ENCODE measurements at regions not wholly inside any gene's neighbourhood (a gene's known extent, or its start where the extent isn't known, plus 50 kb on each side); places are given as distances from the start of the nearest gene placed in this dataset.

DNA sequence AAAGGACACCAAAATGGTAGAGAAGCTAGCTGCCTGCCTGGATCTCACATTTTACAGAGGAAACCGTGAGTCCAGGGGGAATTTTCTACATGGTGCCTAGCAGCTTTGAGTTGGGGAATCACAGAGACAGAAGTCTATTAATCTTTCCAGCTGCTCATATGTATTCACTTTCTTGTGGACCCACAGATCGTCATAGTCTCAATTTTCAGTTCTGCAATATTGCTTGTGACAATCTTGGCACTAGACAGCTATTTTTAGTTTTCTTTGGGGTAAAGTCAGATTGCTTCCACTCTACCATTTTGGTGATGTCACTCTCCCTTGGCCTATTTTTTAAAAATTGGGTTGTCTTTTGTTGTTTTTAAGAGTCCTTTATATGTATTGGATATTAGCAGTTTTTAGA is 233.4 kb upstream of the STK26 start:
- FAIRE-seq: no peak
- H3K36me3 ChIP-seq (ENCODE audit: control insufficient read depth, insufficient read depth, low read length): no peaks in the 10 kb centered on the region
- no peaks in the 10 kb centered on the region for H3K27me3 ChIP-seq (ENCODE audit: control insufficient read depth, insufficient read depth, low read length)
- H3K4me3 ChIP-seq (ENCODE audit: low read depth, low read length): no peak overlapping the region
- DNase-seq (ENCODE audit: low read depth): no peak
- no peak for TF ChIP-seq CTCF (IDR thresholded peaks at IDR 0.05; ENCODE audit: insufficient read depth, low read length, severe bottlenecking)

DNA sequence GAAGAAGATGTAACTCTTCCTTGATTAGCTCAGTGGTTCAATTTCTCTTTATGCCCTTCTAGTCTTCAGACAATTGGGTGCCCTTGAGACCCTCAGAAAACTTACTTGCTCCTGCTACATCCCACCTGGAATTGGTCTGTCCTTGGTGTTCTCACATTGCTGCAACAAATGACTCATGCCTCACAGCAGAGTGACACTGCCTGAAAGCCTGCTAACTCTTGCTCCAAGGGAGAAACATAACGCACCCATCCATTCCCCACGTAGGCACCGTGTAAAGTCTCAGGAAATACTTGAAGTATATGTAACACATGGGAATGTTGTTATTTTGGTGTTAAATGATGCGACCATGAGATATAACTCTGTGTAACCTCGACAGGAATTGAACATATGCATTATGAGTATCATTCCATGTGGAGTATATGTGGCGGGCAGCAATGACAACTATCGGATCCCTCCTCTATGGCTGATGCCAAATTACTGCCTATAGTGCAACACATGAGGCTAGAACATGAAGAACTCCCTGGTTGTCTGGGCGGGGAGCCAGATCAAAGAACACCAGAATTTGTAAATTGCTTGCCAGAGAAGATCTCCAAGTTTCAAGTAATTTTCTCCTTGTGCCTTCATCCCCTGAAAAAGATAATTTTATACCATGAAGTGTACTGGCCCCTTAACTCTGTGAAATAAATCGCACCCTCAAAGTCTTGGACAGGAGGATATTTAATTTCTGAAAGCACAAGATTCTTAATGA is 231.3 kb upstream of the STK26 start:
- Histone ChIP-seq H3K27me3 (ENCODE audit: control insufficient read depth, insufficient read depth, low read length) (no peaks in the 10 kb centered on the region), H3K36me3 (ENCODE audit: control insufficient read depth, insufficient read depth, low read length) (no peaks in the 10 kb centered on the region), H3K4me3 (ENCODE audit: low read depth, low read length) (no peak overlapping the region)
- TF ChIP-seq CTCF (IDR thresholded peaks at IDR 0.05; ENCODE audit: insufficient read depth, low read length, severe bottlenecking): no peak
- DNase-seq (ENCODE audit: low read depth): no peak
- no peak for FAIRE-seq

DNA sequence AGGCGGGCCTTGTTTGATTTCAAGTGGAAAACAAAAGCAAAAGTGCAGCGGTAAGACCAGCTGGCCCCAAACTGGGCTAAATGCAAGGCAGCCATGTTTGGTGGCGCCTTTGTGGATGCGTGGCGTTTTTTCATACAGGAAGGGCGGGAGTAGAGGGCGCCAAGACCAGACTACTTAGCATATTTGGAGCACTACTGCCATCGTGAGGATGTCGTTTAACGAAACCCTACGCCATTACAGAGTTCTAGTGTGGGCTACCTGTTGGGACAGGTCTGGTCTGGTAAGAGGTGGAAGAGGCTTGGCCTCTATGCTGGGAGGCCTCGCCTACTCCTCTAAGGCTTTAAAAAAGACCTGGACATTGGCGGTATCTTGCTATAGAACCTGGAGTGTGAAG is 230.7 kb upstream of the STK26 start:
- peak; percentile 81 for FAIRE-seq
- no peak for TF ChIP-seq CTCF (IDR thresholded peaks at IDR 0.05; ENCODE audit: insufficient read depth, low read length, severe bottlenecking)
- H3K36me3 ChIP-seq (ENCODE audit: control insufficient read depth, insufficient read depth, low read length): no peaks in the 10 kb centered on the region
- H3K4me3 ChIP-seq (ENCODE audit: low read depth, low read length): no peak overlapping the region
- DNase-seq (ENCODE audit: low read depth): no peak
- H3K27me3 ChIP-seq (ENCODE audit: control insufficient read depth, insufficient read depth, low read length): no peaks in the 10 kb centered on the region

DNA sequence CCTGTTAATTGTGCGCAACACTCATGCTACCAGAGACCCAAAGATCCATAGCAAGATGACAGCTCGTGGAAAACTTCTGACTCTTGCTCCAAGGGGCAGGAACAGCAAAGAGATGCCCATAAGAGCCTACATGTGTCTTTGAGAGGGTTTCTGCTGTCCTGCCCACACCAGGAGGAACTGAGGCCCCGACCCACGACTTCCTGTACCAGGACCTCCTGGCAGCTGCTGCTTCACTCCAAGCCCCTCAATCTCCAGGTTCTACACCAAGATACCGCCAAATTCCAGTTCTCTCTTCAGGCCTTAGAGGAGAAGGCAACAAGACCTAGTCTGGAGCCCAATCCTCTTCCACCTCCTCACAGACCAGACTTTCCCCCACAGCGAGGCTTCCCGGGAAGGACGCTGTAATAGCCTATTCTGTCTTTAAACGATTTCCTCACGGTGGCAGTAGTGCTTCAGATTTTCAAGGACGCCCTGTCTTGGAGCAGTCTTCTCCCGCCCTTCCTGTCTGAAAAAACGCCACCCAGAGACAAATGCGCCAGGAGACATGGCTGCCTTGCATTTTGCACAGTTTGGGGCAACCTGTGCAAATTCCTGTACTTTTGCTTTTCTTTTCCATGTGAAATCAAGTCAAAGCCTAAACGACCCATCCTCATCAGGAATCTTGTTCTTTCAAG is 230.2 kb upstream of the STK26 start:
- FAIRE-seq (peak; percentile 72), DNase-seq (ENCODE audit: low read depth) (no peak)
- no peak overlapping the region for H3K4me3 ChIP-seq (ENCODE audit: low read depth, low read length)
- no peaks in the 10 kb centered on the region for H3K36me3 ChIP-seq (ENCODE audit: control insufficient read depth, insufficient read depth, low read length)
- no peaks in the 10 kb centered on the region for H3K27me3 ChIP-seq (ENCODE audit: control insufficient read depth, insufficient read depth, low read length)
- TF ChIP-seq CTCF (IDR thresholded peaks at IDR 0.05; ENCODE audit: insufficient read depth, low read length, severe bottlenecking): no peak

DNA sequence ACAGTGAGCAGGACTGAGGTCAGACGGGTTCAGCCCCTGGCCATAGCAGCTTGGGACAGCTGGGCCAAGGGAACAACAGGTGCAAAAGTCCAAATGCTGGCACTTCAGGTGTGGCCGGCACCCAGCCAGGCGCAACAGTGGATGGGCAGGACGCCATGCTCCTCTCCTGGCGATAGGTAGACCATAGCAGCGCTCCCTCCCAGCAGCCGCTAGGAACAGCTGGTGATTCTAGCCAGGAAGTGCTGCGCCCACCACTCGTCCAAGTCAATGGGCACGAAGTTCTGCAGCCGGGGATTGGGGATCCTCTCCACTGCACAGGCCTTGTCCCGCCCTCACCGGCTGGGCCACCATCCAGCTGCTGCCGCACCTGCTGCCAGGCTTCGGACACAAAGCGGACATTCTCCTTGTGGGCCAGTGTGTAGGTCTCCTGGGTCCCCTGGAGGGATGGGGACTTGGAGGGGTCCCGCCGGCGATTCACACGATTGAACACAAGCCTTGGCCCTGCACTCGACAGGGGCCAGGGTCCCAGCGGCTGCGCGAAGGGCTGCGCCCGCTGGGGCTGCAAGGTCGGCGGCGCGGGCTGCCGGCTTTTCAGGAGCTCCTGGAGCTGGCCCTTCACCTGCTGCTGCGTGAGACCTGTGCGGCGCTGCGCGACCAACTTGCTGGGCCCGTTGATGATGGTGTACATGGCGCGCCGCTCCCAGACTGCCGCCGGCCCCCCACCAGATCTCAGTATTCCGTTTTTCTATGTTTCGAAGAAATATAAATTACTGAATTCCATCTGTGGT is 227.5 kb upstream of the STK26 start:
- DNase-seq (ENCODE audit: low read depth) (no peak), FAIRE-seq (no peak)
- H3K4me3 ChIP-seq (ENCODE audit: low read depth, low read length): no peak overlapping the region

More for the DNA sequence above, 227.5 kb upstream of the STK26 start:
- Histone ChIP-seq H3K27me3 (ENCODE audit: control insufficient read depth, insufficient read depth, low read length) (no peaks in the 10 kb centered on the region), H3K36me3 (ENCODE audit: control insufficient read depth, insufficient read depth, low read length) (no peaks in the 10 kb centered on the region)
- no peak for TF ChIP-seq CTCF (IDR thresholded peaks at IDR 0.05; ENCODE audit: insufficient read depth, low read length, severe bottlenecking)
